ENCODE measurements at regions not wholly inside any gene's neighbourhood (a gene's known extent, or its start where the extent isn't known, plus 50 kb on each side); places are given as distances from the start of the nearest gene placed in this dataset.

- TF ChIP-seq EZH2 (IDR thresholded peaks at IDR 0.05; ENCODE audit: borderline replicate concordance, low read depth, low read length, severe bottlenecking): no peak
- TF ChIP-seq, protein P1, sequence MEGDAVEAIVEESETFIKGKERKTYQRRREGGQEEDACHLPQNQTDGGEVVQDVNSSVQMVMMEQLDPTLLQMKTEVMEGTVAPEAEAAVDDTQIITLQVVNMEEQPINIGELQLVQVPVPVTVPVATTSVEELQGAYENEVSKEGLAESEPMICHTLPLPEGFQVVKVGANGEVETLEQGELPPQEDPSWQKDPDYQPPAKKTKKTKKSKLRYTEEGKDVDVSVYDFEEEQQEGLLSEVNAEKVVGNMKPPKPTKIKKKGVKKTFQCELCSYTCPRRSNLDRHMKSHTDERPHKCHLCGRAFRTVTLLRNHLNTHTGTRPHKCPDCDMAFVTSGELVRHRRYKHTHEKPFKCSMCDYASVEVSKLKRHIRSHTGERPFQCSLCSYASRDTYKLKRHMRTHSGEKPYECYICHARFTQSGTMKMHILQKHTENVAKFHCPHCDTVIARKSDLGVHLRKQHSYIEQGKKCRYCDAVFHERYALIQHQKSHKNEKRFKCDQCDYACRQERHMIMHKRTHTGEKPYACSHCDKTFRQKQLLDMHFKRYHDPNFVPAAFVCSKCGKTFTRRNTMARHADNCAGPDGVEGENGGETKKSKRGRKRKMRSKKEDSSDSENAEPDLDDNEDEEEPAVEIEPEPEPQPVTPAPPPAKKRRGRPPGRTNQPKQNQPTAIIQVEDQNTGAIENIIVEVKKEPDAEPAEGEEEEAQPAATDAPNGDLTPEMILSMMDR (IDR thresholded peaks at IDR 0.05; ENCODE audit: borderline replicate concordance, extremely low read depth, low read length, poor library complexity, severe bottlenecking): no peak
These were observed 166.4 kb downstream of the CASP12 start for GRCh38 chr11:104731890-104732289.

All from DND-41 (cell line).